Activated CD8-positive, alpha-beta memory T cell treated with anti-CD3 and anti-CD28 coated beads, Interleukin-2, amount 50 U/mL, for 1 hour (primary cell): ENCODE measurements at regions not wholly inside any gene's neighbourhood (a gene's known extent, or its start where the extent isn't known, plus 50 kb on each side); places are given as distances from the start of the nearest gene placed in this dataset.
"Not testable (repeated sequence)": the region's sequence is repeated elsewhere in the genome, so short reads cannot be mapped to it uniquely, and the experiment has no call there.

ENCODE experiments used
- DNase-seq: peaks from one replicate; pipeline ENCODE4 v3.0.0-alpha.2; 2020; ENCODE audit errors: extremely low read depth

GRCh38 chr14:89697281-89698060, 257.1 kb downstream of the EFCAB11 start:
- no peak for DNase-seq

- DNase-seq, result no peak
These were observed 258.7 kb downstream of the EFCAB11 start for GRCh38 chr14:89695846-89696245.

GRCh38 chr14:89690139-89690538, 264.4 kb downstream of the EFCAB11 start:
- no peak for DNase-seq

GRCh38 chr14:89689711-89690110, 264.8 kb downstream of the EFCAB11 start:
- DNase-seq, result not testable (repeated sequence)

- no peak for DNase-seq
These were observed 265.9 kb downstream of the EFCAB11 start for GRCh38 chr14:89688507-89689211.

- not testable (repeated sequence) for DNase-seq
These were observed 267.4 kb downstream of the EFCAB11 start for GRCh38 chr14:89687129-89687528.

GRCh38 chr14:89684139-89684538, 267.1 kb upstream of the FOXN3 start:
- no peak for DNase-seq

- no peak for DNase-seq
These were observed 264.3 kb upstream of the FOXN3 start for GRCh38 chr14:89681086-89682018.

- DNase-seq, result no peak
These were observed 263.1 kb upstream of the FOXN3 start for GRCh38 chr14:89680156-89680555.

- no peak for DNase-seq
These were observed 261.7 kb upstream of the FOXN3 start for GRCh38 chr14:89678768-89679167.

- no peak for DNase-seq
These were observed 258.6 kb upstream of the FOXN3 start for GRCh38 chr14:89675590-89675989.

GRCh38 chr14:89674936-89675335, 257.9 kb upstream of the FOXN3 start:
- no peak for DNase-seq

- DNase-seq, result no peak
These were observed 257.2 kb upstream of the FOXN3 start for GRCh38 chr14:89674240-89674639.

GRCh38 chr14:89673512-89674225, 256.6 kb upstream of the FOXN3 start:
- no peak for DNase-seq

- no peak for DNase-seq
These were observed 255.8 kb upstream of the FOXN3 start for GRCh38 chr14:89672636-89673511.

GRCh38 chr14:89669193-89669592, 252.2 kb upstream of the FOXN3 start:
- no peak for DNase-seq

- DNase-seq, result no peak
These were observed 250.9 kb upstream of the FOXN3 start for GRCh38 chr14:89667983-89668382.

- DNase-seq, result not testable (repeated sequence)
These were observed 248.5 kb upstream of the FOXN3 start for GRCh38 chr14:89665300-89666081.

- DNase-seq, result no peak
These were observed 244.4 kb upstream of the FOXN3 start for GRCh38 chr14:89661392-89661791.
